Loucy (cell line): ENCODE measurements at regions not wholly inside any gene's neighbourhood (a gene's known extent, or its start where the extent isn't known, plus 50 kb on each side); places are given as distances from the start of the nearest gene placed in this dataset.

Source experiments
- H2AFZ ChIP-seq: fragments of 200-600 bp; sonication (generic); 2 replicates; pipeline ENCODE4 v1.6.0; 2016; ENCODE audit warnings: antibody characterized with exemption, mild to moderate bottlenecking, low read length, moderate library complexity
- H3F3A ChIP-seq: fragments of 200-600 bp; 2 replicates; pipeline ENCODE4 v1.6.0; 2016; ENCODE audit warnings: antibody characterized with exemption, low read depth, mild to moderate bottlenecking
- H3K27me3 ChIP-seq: fragments of 200-600 bp; sonication (generic); 2 replicates; pipeline ENCODE4 v1.6.1; 2014; ENCODE audit warnings: low read length, mild to moderate bottlenecking; ENCODE audit not compliant: insufficient read depth, poor library complexity, severe bottlenecking
- H3K36me3 ChIP-seq: fragments of 200-600 bp; sonication (generic); 2 replicates; pipeline ENCODE4 v1.6.1; 2016; ENCODE audit warnings: low read length; ENCODE audit not compliant: insufficient read depth
- H3K4me1 ChIP-seq: fragments of 200-600 bp; sonication (generic); 2 replicates; pipeline ENCODE4 v1.5.1; 2014; ENCODE audit warnings: low read length, mild to moderate bottlenecking; ENCODE audit not compliant: insufficient read depth, poor library complexity, severe bottlenecking
- H3K4me2 ChIP-seq: fragments of 200-600 bp; sonication (generic); 2 replicates; pipeline ENCODE4 v1.6.0; 2014; ENCODE audit warnings: antibody characterized with exemption, low read length, low read depth, mild to moderate bottlenecking; ENCODE audit not compliant: poor library complexity, severe bottlenecking
- H3K4me3 ChIP-seq: fragments of 200-600 bp; sonication (generic); 2 replicates; pipeline ENCODE4 v1.5.1; 2014; ENCODE audit warnings: low read length, mild to moderate bottlenecking, mixed read lengths; ENCODE audit not compliant: poor library complexity, severe bottlenecking
- H3K79me2 ChIP-seq: fragments of 200-600 bp; sonication (generic); 2 replicates; pipeline ENCODE4 v1.6.1; 2014; ENCODE audit warnings: low read length; ENCODE audit not compliant: insufficient read depth
- H3K9ac ChIP-seq: fragments of 200-600 bp; sonication (generic); 2 replicates; pipeline ENCODE4 v1.6.0; 2014; ENCODE audit warnings: mild to moderate bottlenecking, low read depth, low read length, moderate library complexity; ENCODE audit not compliant: poor library complexity, severe bottlenecking
- H3K9me2 ChIP-seq: fragments of 200-600 bp; sonication (generic); replicated peaks from 2 replicates; pipeline ENCODE4 v1.6.1; 2016; ENCODE audit warnings: low read depth, low read length, mixed read lengths
- H3K9me3 ChIP-seq: fragments of 200-600 bp; sonication (generic); 2 replicates; pipeline ENCODE4 v1.6.1; 2014; ENCODE audit warnings: mild to moderate bottlenecking, antibody characterized with exemption, low read length, low read depth; ENCODE audit not compliant: insufficient read depth
- H4K20me1 ChIP-seq: fragments of 200-600 bp; sonication (generic); 2 replicates; pipeline ENCODE4 v1.6.0; 2014; ENCODE audit warnings: antibody characterized with exemption, low read length, mild to moderate bottlenecking; ENCODE audit not compliant: insufficient read depth, poor library complexity, severe bottlenecking
- EZH2phosphoT487 ChIP-seq: fragments of 200-600 bp; IDR thresholded peaks from 2 replicates; pipeline ENCODE4 v1.6.1; 2018; ENCODE audit warnings: antibody characterized with exemption, mild to moderate bottlenecking, moderate library complexity, borderline replicate concordance
- TF ChIP-seq, protein P1 (sequence below): fragments of 200-600 bp; sonication (generic); conservative IDR thresholded peaks from 2 replicates; pipeline ENCODE4 v1.5.1; 2014; ENCODE audit warnings: mild to moderate bottlenecking, antibody characterized with exemption, low read length

DNA sequence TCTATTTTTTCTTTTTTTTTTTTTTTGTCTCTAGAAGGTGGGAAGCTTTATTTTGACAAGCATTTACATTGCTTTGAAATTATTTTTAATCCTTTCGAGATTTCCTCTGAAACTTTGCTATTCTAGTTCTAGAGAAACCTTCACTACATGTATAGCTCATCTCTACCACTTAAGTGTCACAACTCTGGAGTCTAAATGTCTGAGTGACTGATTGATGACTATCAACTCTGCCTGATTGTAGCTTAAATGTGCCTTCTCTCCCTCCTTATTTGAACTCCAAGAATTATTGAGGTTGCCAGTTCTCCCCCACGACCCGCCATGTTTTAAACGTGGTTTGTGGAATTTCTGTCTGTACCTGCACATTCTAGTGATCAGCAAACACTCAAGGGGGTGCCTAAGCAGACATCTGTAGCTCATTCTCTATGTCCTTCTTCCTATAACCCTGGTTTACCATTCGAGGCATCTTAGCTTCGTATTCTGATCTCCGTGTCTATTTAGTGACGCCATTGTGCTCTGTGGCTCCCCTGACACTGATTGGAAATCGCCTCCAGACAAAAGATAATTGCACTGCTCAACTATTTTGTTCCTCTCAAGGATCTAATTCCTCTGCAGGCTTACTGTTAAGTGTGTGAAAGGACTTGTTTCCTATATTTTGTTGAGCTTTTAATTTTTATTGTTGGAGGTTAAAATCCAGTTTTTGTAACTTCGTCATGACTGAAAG lies 1570.6 kb downstream of the BRINP3 start:
- H3K4me3 ChIP-seq: no peak overlapping the region
- no peak overlapping the region for H3K4me2 ChIP-seq
- TF ChIP-seq, protein P1, sequence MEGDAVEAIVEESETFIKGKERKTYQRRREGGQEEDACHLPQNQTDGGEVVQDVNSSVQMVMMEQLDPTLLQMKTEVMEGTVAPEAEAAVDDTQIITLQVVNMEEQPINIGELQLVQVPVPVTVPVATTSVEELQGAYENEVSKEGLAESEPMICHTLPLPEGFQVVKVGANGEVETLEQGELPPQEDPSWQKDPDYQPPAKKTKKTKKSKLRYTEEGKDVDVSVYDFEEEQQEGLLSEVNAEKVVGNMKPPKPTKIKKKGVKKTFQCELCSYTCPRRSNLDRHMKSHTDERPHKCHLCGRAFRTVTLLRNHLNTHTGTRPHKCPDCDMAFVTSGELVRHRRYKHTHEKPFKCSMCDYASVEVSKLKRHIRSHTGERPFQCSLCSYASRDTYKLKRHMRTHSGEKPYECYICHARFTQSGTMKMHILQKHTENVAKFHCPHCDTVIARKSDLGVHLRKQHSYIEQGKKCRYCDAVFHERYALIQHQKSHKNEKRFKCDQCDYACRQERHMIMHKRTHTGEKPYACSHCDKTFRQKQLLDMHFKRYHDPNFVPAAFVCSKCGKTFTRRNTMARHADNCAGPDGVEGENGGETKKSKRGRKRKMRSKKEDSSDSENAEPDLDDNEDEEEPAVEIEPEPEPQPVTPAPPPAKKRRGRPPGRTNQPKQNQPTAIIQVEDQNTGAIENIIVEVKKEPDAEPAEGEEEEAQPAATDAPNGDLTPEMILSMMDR: no peak
- no peak for TF ChIP-seq EZH2phosphoT487
- no peaks in the 10 kb centered on the region for H3K36me3 ChIP-seq
- no peaks in the 10 kb centered on the region for H4K20me1 ChIP-seq
- no peaks in the 10 kb centered on the region for H3K79me2 ChIP-seq
- H3F3A ChIP-seq: no peaks in the 10 kb centered on the region
- H3K9me3 ChIP-seq: no peaks in the 10 kb centered on the region
- no peaks in the 10 kb centered on the region for H3K4me1 ChIP-seq
- no peak overlapping the region for H3K9ac ChIP-seq
- H3K9me2 ChIP-seq: no peaks in the 10 kb centered on the region
- H3K27me3 ChIP-seq: no peaks in the 10 kb centered on the region
- no peak overlapping the region for H2AFZ ChIP-seq

- H3K4me3 ChIP-seq: no peak overlapping the region
- H3K36me3 ChIP-seq: no peaks in the 10 kb centered on the region
- H4K20me1 ChIP-seq: no peaks in the 10 kb centered on the region
- no peak overlapping the region for H3K9ac ChIP-seq
- no peaks in the 10 kb centered on the region for H3K79me2 ChIP-seq
- no peaks in the 10 kb centered on the region for H3K9me2 ChIP-seq
- no peak overlapping the region for H3K4me2 ChIP-seq
- no peak for TF ChIP-seq EZH2phosphoT487
- TF ChIP-seq, protein P1: no peak
- H3K27me3 ChIP-seq: no peaks in the 10 kb centered on the region
- no peaks in the 10 kb centered on the region for H3K4me1 ChIP-seq
- no peaks in the 10 kb centered on the region for H3K9me3 ChIP-seq
- no peak overlapping the region for H2AFZ ChIP-seq
- H3F3A ChIP-seq: no peaks in the 10 kb centered on the region
Measured at GRCh38 chr1:188930382-188930781, 1547.3 kb downstream of the BRINP3 start.

- Histone ChIP-seq H3K4me3 (no peak overlapping the region), H3K9me3 (no peaks in the 10 kb centered on the region), H3K9ac (no peak overlapping the region), H3K36me3 (no peaks in the 10 kb centered on the region), H4K20me1 (no peaks in the 10 kb centered on the region), H3K27me3 (no peaks in the 10 kb centered on the region), H3F3A (no peaks in the 10 kb centered on the region), H3K79me2 (no peaks in the 10 kb centered on the region), H3K4me1 (no peaks in the 10 kb centered on the region), H3K9me2 (no peaks in the 10 kb centered on the region), H3K4me2 (no peak overlapping the region), H2AFZ (no peak overlapping the region)
- TF ChIP-seq EZH2phosphoT487: no peak
- TF ChIP-seq, protein P1: no peak
Measured at GRCh38 chr1:188931506-188931905, 1546.2 kb downstream of the BRINP3 start.
